ENCODE measurements at regions not wholly inside any gene's neighbourhood (a gene's known extent, or its start where the extent isn't known, plus 50 kb on each side); places are given as distances from the start of the nearest gene placed in this dataset.

- TF ChIP-seq TCF4 (CRISPR knock-in tag; IDR thresholded peaks at IDR 0.05; ENCODE audit: borderline replicate concordance) (no peak), PATZ1 (CRISPR knock-in tag; IDR thresholded peaks at IDR 0.05; ENCODE audit: borderline replicate concordance) (no peak), BACH2 (CRISPR knock-in tag; IDR thresholded peaks at IDR 0.05; ENCODE audit: borderline replicate concordance) (no peak), CREB5 (CRISPR knock-in tag; IDR thresholded peaks at IDR 0.05; ENCODE audit: low read depth) (no peak), ZFP30 (CRISPR knock-in tag; IDR thresholded peaks at IDR 0.05) (no peak), ARNTL (CRISPR knock-in tag; IDR thresholded peaks at IDR 0.05; ENCODE audit: borderline replicate concordance, low read depth) (no peak), SNAI2 (CRISPR knock-in tag; IDR thresholded peaks at IDR 0.05) (no peak), ZNF8 (CRISPR knock-in tag; IDR thresholded peaks at IDR 0.05) (no peak)
- TF ChIP-seq, protein P1, sequence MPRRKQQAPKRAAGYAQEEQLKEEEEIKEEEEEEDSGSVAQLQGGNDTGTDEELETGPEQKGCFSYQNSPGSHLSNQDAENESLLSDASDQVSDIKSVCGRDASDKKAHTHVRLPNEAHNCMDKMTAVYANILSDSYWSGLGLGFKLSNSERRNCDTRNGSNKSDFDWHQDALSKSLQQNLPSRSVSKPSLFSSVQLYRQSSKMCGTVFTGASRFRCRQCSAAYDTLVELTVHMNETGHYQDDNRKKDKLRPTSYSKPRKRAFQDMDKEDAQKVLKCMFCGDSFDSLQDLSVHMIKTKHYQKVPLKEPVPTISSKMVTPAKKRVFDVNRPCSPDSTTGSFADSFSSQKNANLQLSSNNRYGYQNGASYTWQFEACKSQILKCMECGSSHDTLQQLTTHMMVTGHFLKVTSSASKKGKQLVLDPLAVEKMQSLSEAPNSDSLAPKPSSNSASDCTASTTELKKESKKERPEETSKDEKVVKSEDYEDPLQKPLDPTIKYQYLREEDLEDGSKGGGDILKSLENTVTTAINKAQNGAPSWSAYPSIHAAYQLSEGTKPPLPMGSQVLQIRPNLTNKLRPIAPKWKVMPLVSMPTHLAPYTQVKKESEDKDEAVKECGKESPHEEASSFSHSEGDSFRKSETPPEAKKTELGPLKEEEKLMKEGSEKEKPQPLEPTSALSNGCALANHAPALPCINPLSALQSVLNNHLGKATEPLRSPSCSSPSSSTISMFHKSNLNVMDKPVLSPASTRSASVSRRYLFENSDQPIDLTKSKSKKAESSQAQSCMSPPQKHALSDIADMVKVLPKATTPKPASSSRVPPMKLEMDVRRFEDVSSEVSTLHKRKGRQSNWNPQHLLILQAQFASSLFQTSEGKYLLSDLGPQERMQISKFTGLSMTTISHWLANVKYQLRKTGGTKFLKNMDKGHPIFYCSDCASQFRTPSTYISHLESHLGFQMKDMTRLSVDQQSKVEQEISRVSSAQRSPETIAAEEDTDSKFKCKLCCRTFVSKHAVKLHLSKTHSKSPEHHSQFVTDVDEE (CRISPR knock-in tag; IDR thresholded peaks at IDR 0.05): no peak
- TF ChIP-seq, protein P2, sequence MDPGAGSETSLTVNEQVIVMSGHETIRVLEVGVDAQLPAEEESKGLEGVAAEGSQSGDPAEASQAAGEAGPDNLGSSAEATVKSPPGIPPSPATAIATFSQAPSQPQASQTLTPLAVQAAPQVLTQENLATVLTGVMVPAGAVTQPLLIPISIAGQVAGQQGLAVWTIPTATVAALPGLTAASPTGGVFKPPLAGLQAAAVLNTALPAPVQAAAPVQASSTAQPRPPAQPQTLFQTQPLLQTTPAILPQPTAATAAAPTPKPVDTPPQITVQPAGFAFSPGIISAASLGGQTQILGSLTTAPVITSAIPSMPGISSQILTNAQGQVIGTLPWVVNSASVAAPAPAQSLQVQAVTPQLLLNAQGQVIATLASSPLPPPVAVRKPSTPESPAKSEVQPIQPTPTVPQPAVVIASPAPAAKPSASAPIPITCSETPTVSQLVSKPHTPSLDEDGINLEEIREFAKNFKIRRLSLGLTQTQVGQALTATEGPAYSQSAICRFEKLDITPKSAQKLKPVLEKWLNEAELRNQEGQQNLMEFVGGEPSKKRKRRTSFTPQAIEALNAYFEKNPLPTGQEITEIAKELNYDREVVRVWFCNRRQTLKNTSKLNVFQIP (CRISPR knock-in tag; IDR thresholded peaks at IDR 0.05; ENCODE audit: borderline replicate concordance, low read depth): no peak
Measured at GRCh38 chr6:138580040-138580439, 80.7 kb upstream of the NHSL1 start.
